ELF-1 (cell line): ENCODE measurements at regions not wholly inside any gene's neighbourhood (a gene's known extent, or its start where the extent isn't known, plus 50 kb on each side); places are given as distances from the start of the nearest gene placed in this dataset.
"Not testable (repeated sequence)": the region's sequence is repeated elsewhere in the genome, so short reads cannot be mapped to it uniquely, and the experiment has no call there.

Experiments
- DNase-seq: peaks from one replicate; pipeline ENCODE4 v3.0.0-alpha.2; 2016; ENCODE audit warnings: low read depth, low spot score

- DNase-seq = not testable (repeated sequence)
Measured at GRCh38 chrX:134045372-134045771, 60.0 kb upstream of the GPC3 start.

- not testable (repeated sequence) for DNase-seq
Measured at GRCh38 chrX:134067107-134067506, 81.7 kb upstream of the GPC3 start.

GRCh38 chrX:134071899-134072298 is 86.5 kb upstream of the GPC3 start:
- DNase-seq = peak; percentile 6

GRCh38 chrX:134073341-134073740 is 87.9 kb upstream of the GPC3 start:
- no peak for DNase-seq

- DNase-seq = no peak
Measured at GRCh38 chrX:134074151-134074550, 88.8 kb upstream of the GPC3 start.

GRCh38 chrX:134075894-134076718 is 90.7 kb upstream of the GPC3 start:
- no peak for DNase-seq

- DNase-seq = no peak
Measured at GRCh38 chrX:134095366-134095765, 110.0 kb upstream of the GPC3 start.

GRCh38 chrX:134101636-134102035 is 116.2 kb upstream of the GPC3 start:
- DNase-seq = no peak

GRCh38 chrX:134115270-134115669 is 121.7 kb upstream of the CCDC160 start:
- DNase-seq = no peak

- no peak for DNase-seq
Measured at GRCh38 chrX:134137341-134137740, 99.6 kb upstream of the CCDC160 start.

- DNase-seq = no peak
Measured at GRCh38 chrX:134139090-134139489, 97.9 kb upstream of the CCDC160 start.

- DNase-seq = peak; percentile 45
Measured at GRCh38 chrX:134144231-134144630, 92.8 kb upstream of the CCDC160 start.

- no peak for DNase-seq
Measured at GRCh38 chrX:134146493-134146892, 90.5 kb upstream of the CCDC160 start.

GRCh38 chrX:134148172-134148692 is 88.8 kb upstream of the CCDC160 start:
- no peak for DNase-seq

- DNase-seq = no peak
Measured at GRCh38 chrX:134158821-134159512, 78.0 kb upstream of the CCDC160 start.

GRCh38 chrX:134161162-134161561 is 75.8 kb upstream of the CCDC160 start:
- DNase-seq = no peak

- no peak for DNase-seq
Measured at GRCh38 chrX:134162032-134162431, 75.0 kb upstream of the CCDC160 start.

- DNase-seq = no peak
Measured at GRCh38 chrX:134163836-134164235, 73.1 kb upstream of the CCDC160 start.

- DNase-seq = no peak
Measured at GRCh38 chrX:134167591-134168203, 69.3 kb upstream of the CCDC160 start.

GRCh38 chrX:134171661-134172587 is 65.1 kb upstream of the CCDC160 start:
- peak; percentile 82 for DNase-seq

- DNase-seq = peak; percentile 48
Measured at GRCh38 chrX:134172588-134173259, 64.3 kb upstream of the CCDC160 start.
